GM21529 (cell line): ENCODE measurements at regions not wholly inside any gene's neighbourhood (a gene's known extent, or its start where the extent isn't known, plus 50 kb on each side); places are given as distances from the start of the nearest gene placed in this dataset.

Experiments
- ATAC-seq: cut with Tn5 transposase; IDR thresholded peaks from one replicate; pipeline ENCODE4 v1.9.1; 2021; ENCODE audit not compliant: unreplicated experiment

- no peak for ATAC-seq
Measured at GRCh38 chr3:63042833-63043232, 167.6 kb upstream of the CADPS start.

- no peak for ATAC-seq
Measured at GRCh38 chr3:63043631-63044030, 168.4 kb upstream of the CADPS start.

DNA sequence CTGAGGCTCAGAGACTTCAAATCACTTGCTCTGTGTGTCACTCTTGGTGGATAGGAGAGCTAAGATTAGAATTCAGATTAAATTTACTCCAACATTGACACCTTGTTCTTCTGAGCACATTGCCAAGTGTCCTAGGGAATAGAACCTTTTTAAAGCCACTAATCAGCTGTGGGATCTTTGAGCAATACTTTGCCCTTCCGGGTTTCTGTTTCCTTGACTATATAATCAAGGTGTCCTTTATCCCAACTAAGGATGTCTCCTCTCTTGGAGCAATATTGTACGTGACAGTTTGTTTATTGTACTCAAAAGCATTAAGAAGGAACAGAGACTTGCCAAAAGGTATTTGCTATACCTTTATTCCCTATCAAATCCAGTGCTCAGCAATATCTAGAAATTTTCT, 170.9 kb upstream of the CADPS start:
- no peak for ATAC-seq

GRCh38 chr3:63046580-63046979, 171.4 kb upstream of the CADPS start:
- no peak for ATAC-seq

- ATAC-seq: no peak
Measured at GRCh38 chr3:63047068-63047467, 171.9 kb upstream of the CADPS start.

DNA sequence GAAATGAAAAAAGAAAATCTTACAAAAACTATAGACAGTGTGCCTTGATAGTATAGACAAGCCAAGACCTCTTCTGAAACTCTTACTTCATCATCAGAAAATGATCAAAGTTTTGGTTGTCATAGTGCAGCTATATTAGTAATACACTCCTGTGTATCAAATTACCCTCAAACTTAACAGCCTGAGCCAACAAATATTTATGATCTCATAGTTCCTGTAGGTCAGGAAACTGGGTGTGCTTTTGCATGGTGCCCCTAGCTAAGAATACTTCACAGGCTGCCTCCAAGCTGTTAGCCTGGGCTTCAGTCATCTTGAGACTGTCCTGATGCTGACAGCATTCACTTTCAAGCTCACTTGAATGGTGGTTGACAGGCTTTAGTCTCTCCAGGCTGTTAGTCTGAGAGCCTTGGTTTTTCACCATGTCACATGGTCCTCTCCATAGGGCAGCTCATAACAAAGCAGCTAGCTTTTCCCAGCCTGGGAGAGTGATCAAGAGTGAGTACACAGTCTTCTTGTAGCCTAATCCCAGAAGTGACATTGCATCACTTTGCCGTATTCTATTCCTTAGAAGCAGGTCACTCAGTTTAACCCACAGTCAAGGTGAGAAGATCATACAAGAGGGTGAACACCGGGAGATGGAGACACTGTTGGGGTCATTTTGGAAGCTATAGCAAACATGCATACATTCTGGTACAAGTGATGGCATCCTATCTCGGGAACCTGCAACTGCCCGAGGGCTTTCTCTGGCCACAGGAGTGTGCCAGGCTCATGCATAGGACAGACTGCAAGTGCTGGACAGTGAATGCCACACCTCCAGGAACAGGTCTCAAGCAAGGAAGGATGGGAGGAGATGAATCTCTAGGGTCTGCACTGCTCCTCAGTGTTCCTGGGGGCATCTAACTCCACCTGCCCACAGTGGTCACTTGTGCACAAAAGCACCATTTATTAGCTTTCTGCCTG, 173.4 kb upstream of the CADPS start:
- no peak for ATAC-seq

- no peak for ATAC-seq
Measured at GRCh38 chr3:63050548-63051177, 175.4 kb upstream of the CADPS start.

DNA sequence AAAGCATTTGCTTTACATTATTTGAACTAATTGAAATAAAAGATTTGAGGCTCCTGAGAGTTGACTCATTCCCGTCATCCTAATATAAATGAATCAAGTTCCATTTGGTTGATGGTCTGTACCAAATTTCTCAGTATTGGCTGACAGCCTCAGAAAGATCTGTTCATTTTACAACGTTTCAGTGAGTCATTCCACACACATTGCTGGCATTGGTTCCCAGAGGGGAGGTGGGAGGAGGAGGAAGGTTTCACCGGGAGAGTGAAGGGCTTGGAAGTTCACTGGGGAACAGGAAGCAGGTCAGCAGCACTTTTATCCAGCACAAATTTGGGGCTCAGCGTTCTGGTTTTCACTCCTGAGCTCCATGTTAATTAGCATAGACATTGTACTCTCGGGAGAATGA, 176.7 kb upstream of the CADPS start:
- ATAC-seq: no peak

- no peak for ATAC-seq
Measured at GRCh38 chr3:63056932-63057331, 181.7 kb upstream of the CADPS start.

- no peak for ATAC-seq
Measured at GRCh38 chr3:63060412-63060811, 185.2 kb upstream of the CADPS start.

DNA sequence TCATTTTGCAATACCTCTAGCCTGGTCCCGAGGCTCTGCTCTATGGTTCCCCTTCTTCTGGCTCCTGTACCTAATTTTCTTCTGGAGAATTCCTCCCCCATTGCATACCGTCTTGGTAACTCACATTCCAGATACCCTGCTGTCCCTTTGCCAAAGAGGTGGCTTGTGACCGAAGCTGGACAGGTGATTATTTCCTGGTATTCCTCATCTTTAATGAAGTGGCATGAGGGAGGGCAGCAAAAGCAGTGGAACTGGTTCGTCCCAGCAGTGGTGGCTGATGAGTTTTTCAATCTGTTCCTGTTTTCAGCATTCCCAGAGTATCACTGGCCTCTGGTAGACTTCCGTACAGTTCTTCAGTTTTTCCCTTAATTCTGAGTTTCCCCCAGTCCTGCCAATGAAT, 186.2 kb upstream of the CADPS start:
- no peak for ATAC-seq

GRCh38 chr3:63064209-63064755, 189.1 kb upstream of the CADPS start:
- ATAC-seq: no peak

- no peak for ATAC-seq
Measured at GRCh38 chr3:63067999-63068645, 192.9 kb upstream of the CADPS start.

- no peak for ATAC-seq
Measured at GRCh38 chr3:63069806-63070475, 194.7 kb upstream of the CADPS start.

DNA sequence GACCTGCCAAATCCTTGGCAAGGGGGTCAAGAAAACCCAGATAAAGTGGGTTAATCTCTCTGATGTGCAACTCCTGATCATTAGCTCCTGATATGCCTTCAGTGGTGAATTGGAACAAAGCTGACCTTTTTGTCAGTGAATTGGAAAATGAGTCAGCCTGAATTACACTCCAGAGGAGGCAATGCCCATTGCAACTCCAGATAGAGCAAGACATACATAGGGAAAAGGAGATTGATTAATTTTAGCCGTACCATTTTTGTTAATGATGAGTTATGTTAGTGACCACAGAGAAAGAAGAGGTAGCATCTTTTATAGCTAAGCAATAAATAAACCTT, 195.2 kb upstream of the CADPS start:
- no peak for ATAC-seq

DNA sequence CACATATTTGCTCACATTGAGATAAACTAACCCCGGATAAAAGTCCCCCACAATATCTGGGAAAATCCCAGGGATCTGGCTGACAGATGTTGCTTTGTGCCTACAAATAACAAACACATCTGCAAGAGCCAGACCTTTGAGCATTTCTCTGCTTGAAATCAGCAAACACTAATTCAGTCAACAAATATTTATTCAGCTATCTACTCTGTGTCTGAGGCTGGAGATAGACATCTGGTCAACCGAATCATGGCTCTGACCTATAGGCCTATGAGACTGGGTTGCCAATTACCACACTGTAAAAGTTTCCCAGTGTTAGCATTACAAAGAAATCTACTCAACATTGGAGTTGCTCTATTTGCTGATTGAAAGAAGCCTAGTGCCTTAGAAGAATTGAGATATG, 201.1 kb upstream of the CADPS start:
- no peak for ATAC-seq

DNA sequence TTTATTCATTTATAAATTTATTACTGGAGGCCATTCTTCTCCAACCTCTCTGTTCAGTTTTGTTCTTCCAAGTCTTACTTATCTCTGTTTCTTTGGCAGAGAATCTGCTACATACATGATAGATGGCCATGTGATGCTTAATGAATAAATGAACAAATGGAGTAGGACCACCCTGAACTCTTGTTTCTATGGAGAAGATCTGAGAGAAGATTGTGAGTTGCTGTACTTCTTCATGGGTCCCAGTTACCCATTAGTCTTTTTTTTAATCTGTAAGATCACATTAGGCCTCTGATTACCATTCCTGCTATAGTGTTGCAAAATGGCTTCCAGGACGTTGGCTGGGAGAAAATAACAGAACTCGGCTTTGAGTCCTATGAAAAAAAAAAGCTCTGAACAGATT, 191.9 kb upstream of the SYNPR start:
- ATAC-seq: no peak

DNA sequence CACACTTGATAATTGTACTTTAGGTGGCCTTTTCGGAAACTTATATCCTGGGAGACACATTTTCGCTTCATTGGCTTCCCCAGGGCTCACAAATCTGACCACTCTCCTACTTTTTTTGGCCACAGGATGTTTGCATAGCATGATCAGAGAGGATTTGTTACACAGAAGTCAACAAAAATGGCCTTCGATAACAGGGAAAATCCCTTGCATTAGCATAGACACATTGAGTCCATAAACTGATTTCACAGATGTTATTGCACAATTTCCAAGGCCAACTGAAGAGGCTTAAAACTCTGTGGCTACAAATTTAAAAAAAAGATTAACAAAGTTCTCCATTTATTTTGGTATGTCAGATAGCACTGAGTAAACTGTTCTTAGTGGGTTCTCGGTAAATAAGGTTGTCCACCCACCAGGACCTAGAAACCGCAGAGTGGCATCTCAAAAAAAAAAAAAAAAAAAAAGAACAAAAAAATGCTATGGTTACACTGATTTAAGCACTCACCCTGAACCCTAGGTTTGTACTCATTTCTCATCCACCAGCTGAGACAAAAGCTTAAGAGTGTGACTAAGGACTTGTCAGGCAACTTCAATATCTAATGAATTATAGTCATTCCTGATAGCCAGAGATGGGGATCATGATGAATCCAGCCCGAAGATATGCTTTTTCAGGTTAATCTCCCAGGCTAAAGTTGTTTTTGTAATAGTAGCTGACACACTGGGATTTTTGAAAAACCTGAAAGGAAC, 188.9 kb upstream of the SYNPR start:
- ATAC-seq: no peak

GRCh38 chr3:63089751-63090132, 188.4 kb upstream of the SYNPR start:
- ATAC-seq: no peak

GRCh38 chr3:63090656-63091055, 187.5 kb upstream of the SYNPR start:
- ATAC-seq: no peak

- ATAC-seq: no peak
Measured at GRCh38 chr3:63092515-63092914, 185.6 kb upstream of the SYNPR start.
